GM23338 (cell line): ENCODE measurements at regions not wholly inside any gene's neighbourhood (a gene's known extent, or its start where the extent isn't known, plus 50 kb on each side); places are given as distances from the start of the nearest gene placed in this dataset.

Experiments
- ATAC-seq: fragments of 200-7000 bp; cut with Tn5 transposase; 3 replicates; pipeline ENCODE4 v1.9.1; 2020
- DNase-seq: peaks from one replicate; pipeline ENCODE4 v3.0.0-alpha.2; 2015; ENCODE audit warnings: low spot score
- H2AFZ ChIP-seq: fragments of 200-600 bp; sonication (generic); 2 replicates; pipeline ENCODE4 v1.8.0; 2016; ENCODE audit warnings: antibody characterized with exemption, mild to moderate bottlenecking, moderate library complexity
- H3F3A ChIP-seq: fragments of 200-600 bp; sonication (generic); replicated peaks from 2 replicates; pipeline ENCODE4 v1.8.0; 2017; ENCODE audit warnings: antibody characterized with exemption, mixed run types, low read depth
- H3K27ac ChIP-seq: fragments of 200-600 bp; sonication (generic); 2 replicates; pipeline ENCODE4 v1.6.1; 2016; ENCODE audit warnings: low read depth
- H3K27me3 ChIP-seq: fragments of 200-600 bp; sonication (generic); 2 replicates; pipeline ENCODE4 v1.8.0; 2016; ENCODE audit warnings: mild to moderate bottlenecking, mixed run types, moderate library complexity; ENCODE audit not compliant: insufficient read depth
- H3K36me3 ChIP-seq: fragments of 200-600 bp; sonication (generic); 2 replicates; pipeline ENCODE4 v1.8.0; 2016; ENCODE audit warnings: mild to moderate bottlenecking; ENCODE audit not compliant: insufficient read depth
- H3K4me1 ChIP-seq: fragments of 200-600 bp; sonication (generic); 2 replicates; pipeline ENCODE4 v1.8.0; 2016; ENCODE audit warnings: mild to moderate bottlenecking, moderate library complexity; ENCODE audit not compliant: insufficient read depth
- H3K4me2 ChIP-seq: fragments of 200-600 bp; sonication (generic); 2 replicates; pipeline ENCODE4 v1.7.1; 2017; ENCODE audit warnings: mixed run types
- H3K4me3 ChIP-seq: fragments of 200-600 bp; sonication (generic); 2 replicates; pipeline ENCODE4 v1.6.1; 2016; ENCODE audit warnings: mixed run types
- H3K79me2 ChIP-seq: fragments of 200-600 bp; sonication (generic); replicated peaks from 2 replicates; pipeline ENCODE4 v1.8.0; 2017; ENCODE audit warnings: mild to moderate bottlenecking; ENCODE audit not compliant: insufficient read depth
- H3K9me2 ChIP-seq: fragments of 200-600 bp; sonication (generic); 2 replicates; pipeline ENCODE4 v1.8.0; 2017; ENCODE audit not compliant: insufficient read depth
- H4K20me1 ChIP-seq: fragments of 200-600 bp; sonication (generic); replicated peaks from 2 replicates; pipeline ENCODE4 v1.8.0; 2017; ENCODE audit warnings: mild to moderate bottlenecking; ENCODE audit not compliant: insufficient read depth
- H3K27ac Mint-ChIP-seq: 2 replicates; pipeline ENCODE4 v1.8.0; 2020; ENCODE audit warnings: inconsistent platforms, mild to moderate bottlenecking, moderate library complexity, mixed read lengths
- H3K27me3 Mint-ChIP-seq: 3 replicates; pipeline ENCODE4 v1.8.0; 2022; ENCODE audit warnings: low read depth, mild to moderate bottlenecking, moderate library complexity, mixed read lengths, inconsistent platforms; ENCODE audit not compliant: insufficient read depth, poor library complexity
- H3K36me3 Mint-ChIP-seq: 3 replicates; pipeline ENCODE4 v1.8.0; 2021; ENCODE audit warnings: low read depth, mild to moderate bottlenecking, inconsistent platforms, moderate library complexity, mixed read lengths
- H3K4me1 Mint-ChIP-seq: 3 replicates; pipeline ENCODE4 v1.8.0; 2020; ENCODE audit warnings: mild to moderate bottlenecking, inconsistent platforms, mixed read lengths
- H3K4me3 Mint-ChIP-seq: 3 replicates; pipeline ENCODE4 v1.8.0; 2021; ENCODE audit warnings: moderate library complexity, mild to moderate bottlenecking, inconsistent platforms, mixed read lengths
- H3K9me3 Mint-ChIP-seq: 3 replicates; pipeline ENCODE4 v1.8.0; 2020; ENCODE audit warnings: moderate library complexity, mild to moderate bottlenecking, inconsistent platforms, mixed read lengths
- CREB1 ChIP-seq: fragments of 250-450 bp; sonication (Bioruptor Pico); IDR thresholded peaks from 2 replicates; pipeline ENCODE4 v1.5.0; 2020; ENCODE audit warnings: low read depth, mild to moderate bottlenecking, moderate library complexity
- CTCF ChIP-seq, 2 experiments: fragments of 200-600 bp in 1 of 2; sonication (generic) in 1 of 2; conservative IDR thresholded peaks; 2 replicates each; pipeline versions ENCODE4 v1.5.1 to v1.6.1; 2016 to 2017; ENCODE audit warnings: antibody characterized with exemption in 2 of 2, low read depth in 2 of 2, mild to moderate bottlenecking in 2 of 2, moderate library complexity in 1 of 2
- EZH2 ChIP-seq: fragments of 200-600 bp; sonication (generic); IDR thresholded peaks from one replicate; pipeline ENCODE4 v1.8.0; 2017; ENCODE audit warnings: antibody characterized with exemption, mild to moderate bottlenecking, low read depth; ENCODE audit not compliant: unreplicated experiment
- EZH2phosphoT487 ChIP-seq: fragments of 200-600 bp; sonication (generic); IDR thresholded peaks from one replicate; pipeline ENCODE4 v1.8.1; 2018; ENCODE audit warnings: antibody characterized with exemption; ENCODE audit not compliant: unreplicated experiment
- JUNB ChIP-seq: IDR thresholded peaks from one replicate; pipeline ENCODE4 v1.6.1; 2016; ENCODE audit warnings: antibody characterized with exemption; ENCODE audit not compliant: unreplicated experiment
- NANOG ChIP-seq: IDR thresholded peaks from 2 replicates; pipeline ENCODE4 v1.6.1; 2016; ENCODE audit warnings: antibody characterized with exemption, borderline replicate concordance
- POLR2AphosphoS5 ChIP-seq: IDR thresholded peaks from 2 replicates; pipeline ENCODE4 v1.6.1; 2016; ENCODE audit warnings: antibody characterized with exemption, low read depth
- REST ChIP-seq: IDR thresholded peaks from one replicate; pipeline ENCODE4 v1.6.1; 2018; ENCODE audit warnings: antibody characterized with exemption; ENCODE audit not compliant: unreplicated experiment
- STAT1 ChIP-seq: IDR thresholded peaks from one replicate; pipeline ENCODE4 v1.6.1; 2016; ENCODE audit warnings: antibody characterized with exemption; ENCODE audit not compliant: unreplicated experiment
- ZNF114 ChIP-seq: fragments of 250-450 bp; sonication (Bioruptor Pico); IDR thresholded peaks from 2 replicates; pipeline ENCODE4 v1.5.0; 2020; ENCODE audit warnings: mild to moderate bottlenecking, moderate library complexity
- ZNF331 ChIP-seq: fragments of 250-450 bp; sonication (Bioruptor Pico); IDR thresholded peaks from 2 replicates; pipeline ENCODE4 v1.5.0; 2020; ENCODE audit warnings: low read depth, mild to moderate bottlenecking, moderate library complexity
- TF ChIP-seq, protein P1 (sequence below): IDR thresholded peaks from 2 replicates; pipeline ENCODE4 v1.6.1; 2016; ENCODE audit warnings: antibody characterized with exemption

- no peaks in the 10 kb centered on the region for H3K27me3 ChIP-seq
- H2AFZ ChIP-seq: no peak overlapping the region
- Mint-ChIP-seq H3K36me3 (peaks cover 35% of the 10 kb centered on the region), H3K27me3 (no peaks in the 10 kb centered on the region), H3K4me1 (no peaks in the 10 kb centered on the region), H3K4me3 (no peak overlapping the region), H3K9me3 (peaks cover 94% of the 10 kb centered on the region), H3K27ac (no peak overlapping the region)
- H3K27ac ChIP-seq: no peak overlapping the region
- TF ChIP-seq POLR2AphosphoS5 (no peak), EZH2phosphoT487 (no peak), STAT1 (no peak), NANOG (no peak), CTCF (conservative IDR thresholded peaks at IDR 0.05; ENCODE audit: low read depth in 2 of 2) (no peak), ZNF114 (CRISPR knock-in tag) (no peak), CREB1 (CRISPR knock-in tag) (no peak)
- TF ChIP-seq, protein P1, sequence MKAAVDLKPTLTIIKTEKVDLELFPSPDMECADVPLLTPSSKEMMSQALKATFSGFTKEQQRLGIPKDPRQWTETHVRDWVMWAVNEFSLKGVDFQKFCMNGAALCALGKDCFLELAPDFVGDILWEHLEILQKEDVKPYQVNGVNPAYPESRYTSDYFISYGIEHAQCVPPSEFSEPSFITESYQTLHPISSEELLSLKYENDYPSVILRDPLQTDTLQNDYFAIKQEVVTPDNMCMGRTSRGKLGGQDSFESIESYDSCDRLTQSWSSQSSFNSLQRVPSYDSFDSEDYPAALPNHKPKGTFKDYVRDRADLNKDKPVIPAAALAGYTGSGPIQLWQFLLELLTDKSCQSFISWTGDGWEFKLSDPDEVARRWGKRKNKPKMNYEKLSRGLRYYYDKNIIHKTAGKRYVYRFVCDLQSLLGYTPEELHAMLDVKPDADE: no peak
- no peaks in the 10 kb centered on the region for H3K9me2 ChIP-seq
- no peak for DNase-seq
- ATAC-seq: no peak
- H3K79me2 ChIP-seq: no peaks in the 10 kb centered on the region
- H3F3A ChIP-seq: no peaks in the 10 kb centered on the region
- no peaks in the 10 kb centered on the region for H3K4me1 ChIP-seq
- H3K36me3 ChIP-seq: 0 out of 2 replicates have a peak, but pooled peaks cover 7% of the 10 kb centered on the region
- no peaks in the 10 kb centered on the region for H4K20me1 ChIP-seq
- H3K4me2 ChIP-seq: no peak overlapping the region
- no peak overlapping the region for H3K4me3 ChIP-seq
Observed at GRCh38 chr18:70920840-70921374, 632.1 kb downstream of the SOCS6 start.

GRCh38 chr18:70907673-70908072, 618.8 kb downstream of the SOCS6 start:
- no peaks in the 10 kb centered on the region for H3K4me1 Mint-ChIP-seq
- TF ChIP-seq EZH2 (no peak), ZNF331 (CRISPR knock-in tag) (no peak), REST (no peak), JUNB (no peak), POLR2AphosphoS5 (no peak), ZNF114 (CRISPR knock-in tag) (no peak)
- no peak overlapping the region for H3K27ac Mint-ChIP-seq

More at GRCh38 chr18:70907673-70908072, 618.8 kb downstream of the SOCS6 start:
- H3K9me2 ChIP-seq: no peaks in the 10 kb centered on the region
- H2AFZ ChIP-seq: no peak overlapping the region
- H3K4me3 ChIP-seq: no peak overlapping the region
- H3K27me3 ChIP-seq: no peaks in the 10 kb centered on the region
- no peak for DNase-seq
- no peak for ATAC-seq
- H3F3A ChIP-seq: no peaks in the 10 kb centered on the region
- no peak overlapping the region for H3K4me2 ChIP-seq
- H3K4me3 Mint-ChIP-seq: no peak overlapping the region
- no peaks in the 10 kb centered on the region for H3K79me2 ChIP-seq
- no peak overlapping the region for H3K27ac ChIP-seq
- H3K4me1 ChIP-seq: no peaks in the 10 kb centered on the region
- no peaks in the 10 kb centered on the region for H3K27me3 Mint-ChIP-seq
- H3K9me3 Mint-ChIP-seq: peaks cover 91% of the 10 kb centered on the region
- no peaks in the 10 kb centered on the region for H3K36me3 ChIP-seq
- H3K36me3 Mint-ChIP-seq: peaks cover 29% of the 10 kb centered on the region
- no peaks in the 10 kb centered on the region for H4K20me1 ChIP-seq
